Activated CD8-positive, alpha-beta T cell treated with anti-CD3 and anti-CD28 coated beads, Interleukin-2, amount 10 ng/mL, durations not matched to agents 7 days and 5 days (primary cell): ENCODE measurements at regions not wholly inside any gene's neighbourhood (a gene's known extent, or its start where the extent isn't known, plus 50 kb on each side); places are given as distances from the start of the nearest gene placed in this dataset.

Source experiments
- ATAC-seq: fragments of 150-1000 bp; cut with Tn5 transposase; one replicate; pipeline ENCODE4 v1.10.0; 2021; ENCODE audit warnings: moderate library complexity
- CTCF ChIA-PET: fragments of 350-600 bp; sonication (Branson Sonifier 250); formaldehyde crosslinking; loops from one replicate; lab custom pipeline; 2021; ENCODE audit warnings: antibody characterized with exemption; lab: Charles Lee
- POLR2A ChIA-PET: fragments of 350-600 bp; sonication (Branson Sonifier 250); formaldehyde crosslinking; loops from one replicate; lab custom pipeline; 2021; ENCODE audit warnings: antibody characterized with exemption; lab: Charles Lee
- DNase-seq: peaks from one replicate; pipeline ENCODE4 v3.0.0-alpha.2; 2020
- H3K27ac Mint-ChIP-seq: one replicate; pipeline ENCODE4 v1.8.0; 2021; ENCODE audit warnings: mild to moderate bottlenecking, mixed read lengths
- H3K27me3 Mint-ChIP-seq: one replicate; pipeline ENCODE4 v1.8.0; 2021; ENCODE audit warnings: low read depth, mixed read lengths
- H3K36me3 Mint-ChIP-seq: one replicate; pipeline ENCODE4 v1.8.0; 2021; ENCODE audit warnings: low read depth, mixed read lengths
- H3K4me1 Mint-ChIP-seq: one replicate; pipeline ENCODE4 v1.8.0; 2021; ENCODE audit warnings: low read depth, mixed read lengths
- H3K4me3 Mint-ChIP-seq: one replicate; pipeline ENCODE4 v1.8.0; 2021; ENCODE audit warnings: mild to moderate bottlenecking, mixed read lengths
- H3K9me3 Mint-ChIP-seq: one replicate; pipeline ENCODE4 v1.8.0; 2022; ENCODE audit warnings: mixed read lengths; ENCODE audit not compliant: insufficient read depth

GRCh38 chr4:159009521-159009920 is 93.4 kb upstream of the RAPGEF2 start:
- Mint-ChIP-seq H3K27ac (no peak overlapping the region), H3K4me1 (no peaks in the 10 kb centered on the region), H3K4me3 (no peak overlapping the region), H3K9me3 (no peaks in the 10 kb centered on the region), H3K36me3 (no peaks in the 10 kb centered on the region), H3K27me3 (peaks cover 4% of the 10 kb centered on the region)
- ChIA-PET CTCF (no interaction called here), POLR2A (no interaction called here)
- ATAC-seq, result no peak
- DNase-seq, result no peak

- no peak overlapping the region for H3K4me3 Mint-ChIP-seq
- no peaks in the 10 kb centered on the region for H3K9me3 Mint-ChIP-seq
- no peak for ATAC-seq
- peaks cover 4% of the 10 kb centered on the region for H3K27me3 Mint-ChIP-seq
- no peak overlapping the region for H3K27ac Mint-ChIP-seq
- no peaks in the 10 kb centered on the region for H3K36me3 Mint-ChIP-seq
- CTCF ChIA-PET, result no interaction called here
- POLR2A ChIA-PET, result no interaction called here
- no peaks in the 10 kb centered on the region for H3K4me1 Mint-ChIP-seq
- no peak for DNase-seq
Observed at GRCh38 chr4:159010100-159010499, 92.8 kb upstream of the RAPGEF2 start.

GRCh38 chr4:159010563-159011260 is 92.2 kb upstream of the RAPGEF2 start:
- Mint-ChIP-seq H3K4me3 (no peak overlapping the region), H3K36me3 (no peaks in the 10 kb centered on the region), H3K27ac (no peak overlapping the region), H3K27me3 (peaks cover 4% of the 10 kb centered on the region), H3K9me3 (no peaks in the 10 kb centered on the region), H3K4me1 (no peaks in the 10 kb centered on the region)
- ChIA-PET POLR2A (no interaction called here), CTCF (no interaction called here)
- ATAC-seq, result no peak
- DNase-seq, result no peak

GRCh38 chr4:159012381-159012780 is 90.5 kb upstream of the RAPGEF2 start:
- no peak for ATAC-seq
- peaks cover 3% of the 10 kb centered on the region for H3K27me3 Mint-ChIP-seq
- CTCF ChIA-PET, result no interaction called here

GRCh38 chr4:159013692-159014091 is 89.2 kb upstream of the RAPGEF2 start:
- DNase-seq (no peak), ATAC-seq (no peak)
- Mint-ChIP-seq H3K36me3 (no peaks in the 10 kb centered on the region), H3K9me3 (no peaks in the 10 kb centered on the region), H3K27me3 (peaks cover 3% of the 10 kb centered on the region), H3K27ac (no peak overlapping the region), H3K4me3 (no peak overlapping the region), H3K4me1 (no peaks in the 10 kb centered on the region)
- CTCF ChIA-PET, result no interaction called here
- POLR2A ChIA-PET, result no interaction called here

More at GRCh38 chr4:159012381-159012780, 90.5 kb upstream of the RAPGEF2 start:
- no peak for DNase-seq
- POLR2A ChIA-PET, result no interaction called here
- Mint-ChIP-seq H3K4me1 (no peaks in the 10 kb centered on the region), H3K4me3 (no peak overlapping the region), H3K36me3 (no peaks in the 10 kb centered on the region), H3K27ac (no peak overlapping the region), H3K9me3 (no peaks in the 10 kb centered on the region)

- ChIA-PET CTCF (no interaction called here), POLR2A (no interaction called here)
- Mint-ChIP-seq H3K9me3 (no peaks in the 10 kb centered on the region), H3K27me3 (no peaks in the 10 kb centered on the region), H3K27ac (no peak overlapping the region), H3K4me3 (no peak overlapping the region), H3K4me1 (no peaks in the 10 kb centered on the region), H3K36me3 (no peaks in the 10 kb centered on the region)
- no peak for DNase-seq
- no peak for ATAC-seq
Observed at GRCh38 chr4:159014859-159015258, 88.0 kb upstream of the RAPGEF2 start.

- no peaks in the 10 kb centered on the region for H3K4me1 Mint-ChIP-seq
- H3K4me3 Mint-ChIP-seq, result no peak overlapping the region
- ATAC-seq (no peak), DNase-seq (no peak)
- no peaks in the 10 kb centered on the region for H3K36me3 Mint-ChIP-seq
- CTCF ChIA-PET, result interaction anchor here (1.0 to 2.2 kb wide), 3 partner anchors 11 to 159 kb away, joined by 4 to 8 read pairs (median 5); no protein-coding TSS in a partner anchor
- POLR2A ChIA-PET, result no interaction called here
- no peaks in the 10 kb centered on the region for H3K9me3 Mint-ChIP-seq
- no peaks in the 10 kb centered on the region for H3K27me3 Mint-ChIP-seq
- H3K27ac Mint-ChIP-seq, result no peak overlapping the region
Observed at GRCh38 chr4:159015841-159016240, 87.0 kb upstream of the RAPGEF2 start.

GRCh38 chr4:159016593-159017024 is 86.3 kb upstream of the RAPGEF2 start:
- Mint-ChIP-seq H3K36me3 (no peaks in the 10 kb centered on the region), H3K27me3 (no peaks in the 10 kb centered on the region), H3K4me3 (no peak overlapping the region), H3K4me1 (no peaks in the 10 kb centered on the region), H3K27ac (no peak overlapping the region), H3K9me3 (no peaks in the 10 kb centered on the region)
- ATAC-seq, result no peak
- no peak for DNase-seq
- ChIA-PET CTCF (interaction anchor here (1.0 to 2.2 kb wide), 3 partner anchors 11 to 160 kb away, joined by 4 to 8 read pairs (median 5); no protein-coding TSS in a partner anchor), POLR2A (no interaction called here)

GRCh38 chr4:159017323-159018026 is 85.4 kb upstream of the RAPGEF2 start:
- CTCF ChIA-PET, result interaction anchor here (2.2 kb wide), 1 partner anchor 161 kb away, joined by 8 read pairs; no protein-coding TSS in a partner anchor
- Mint-ChIP-seq H3K27me3 (no peaks in the 10 kb centered on the region), H3K36me3 (no peaks in the 10 kb centered on the region), H3K4me1 (no peaks in the 10 kb centered on the region), H3K27ac (no peak overlapping the region), H3K9me3 (no peaks in the 10 kb centered on the region), H3K4me3 (no peak overlapping the region)
- no peak for ATAC-seq
- POLR2A ChIA-PET, result no interaction called here
- DNase-seq, result no peak

GRCh38 chr4:159018062-159018629 is 84.7 kb upstream of the RAPGEF2 start:
- no peaks in the 10 kb centered on the region for H3K27me3 Mint-ChIP-seq
- no peak overlapping the region for H3K4me3 Mint-ChIP-seq
- no peaks in the 10 kb centered on the region for H3K36me3 Mint-ChIP-seq
- no peaks in the 10 kb centered on the region for H3K9me3 Mint-ChIP-seq
- POLR2A ChIA-PET, result no interaction called here
- no peak for ATAC-seq
- DNase-seq, result no peak
- no peak overlapping the region for H3K27ac Mint-ChIP-seq
- no peaks in the 10 kb centered on the region for H3K4me1 Mint-ChIP-seq
- CTCF ChIA-PET, result interaction anchor here (1.2 to 2.2 kb wide), 2 partner anchors 161 to 167 kb away, joined by 3 to 8 read pairs; no protein-coding TSS in a partner anchor

GRCh38 chr4:159019356-159019755 is 83.5 kb upstream of the RAPGEF2 start:
- Mint-ChIP-seq H3K4me1 (no peaks in the 10 kb centered on the region), H3K36me3 (no peaks in the 10 kb centered on the region), H3K9me3 (no peaks in the 10 kb centered on the region), H3K27ac (no peak overlapping the region), H3K27me3 (no peaks in the 10 kb centered on the region), H3K4me3 (no peak overlapping the region)
- no peak for DNase-seq
- CTCF ChIA-PET, result interaction anchor here (1.2 kb wide), 1 partner anchor 168 kb away, joined by 3 read pairs; no protein-coding TSS in a partner anchor
- POLR2A ChIA-PET, result no interaction called here
- ATAC-seq, result no peak
